Activated CD4-positive, CD25-positive, alpha-beta regulatory T cell (primary cell): ENCODE measurements at regions not wholly inside any gene's neighbourhood (a gene's known extent, or its start where the extent isn't known, plus 50 kb on each side); places are given as distances from the start of the nearest gene placed in this dataset.

ENCODE experiments used
- DNase-seq, 4 experiments: peaks; one replicate each; lab custom pipeline; 2025; lab: John Stamatoyannopoulos, UW

DNA sequence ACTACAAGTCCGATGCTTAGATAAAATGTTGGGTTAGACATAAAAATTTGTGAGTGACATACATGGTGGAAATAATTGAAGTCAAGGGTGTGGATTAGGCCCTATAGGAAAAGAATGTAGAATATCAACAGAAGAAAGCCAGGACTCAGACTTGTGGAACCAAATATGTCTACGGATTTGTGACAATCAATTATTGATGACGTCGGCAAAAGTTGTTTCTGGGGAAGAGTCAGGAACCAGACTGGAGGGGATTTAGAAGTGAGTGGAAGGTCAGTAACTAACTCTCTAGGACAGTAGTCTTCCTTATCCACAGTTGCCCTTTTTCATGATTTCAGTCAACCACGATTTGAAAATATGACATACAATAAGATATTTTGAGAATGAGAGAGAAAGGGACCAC, 130.9 kb upstream of the TANK start:
- no peak for DNase-seq

DNA sequence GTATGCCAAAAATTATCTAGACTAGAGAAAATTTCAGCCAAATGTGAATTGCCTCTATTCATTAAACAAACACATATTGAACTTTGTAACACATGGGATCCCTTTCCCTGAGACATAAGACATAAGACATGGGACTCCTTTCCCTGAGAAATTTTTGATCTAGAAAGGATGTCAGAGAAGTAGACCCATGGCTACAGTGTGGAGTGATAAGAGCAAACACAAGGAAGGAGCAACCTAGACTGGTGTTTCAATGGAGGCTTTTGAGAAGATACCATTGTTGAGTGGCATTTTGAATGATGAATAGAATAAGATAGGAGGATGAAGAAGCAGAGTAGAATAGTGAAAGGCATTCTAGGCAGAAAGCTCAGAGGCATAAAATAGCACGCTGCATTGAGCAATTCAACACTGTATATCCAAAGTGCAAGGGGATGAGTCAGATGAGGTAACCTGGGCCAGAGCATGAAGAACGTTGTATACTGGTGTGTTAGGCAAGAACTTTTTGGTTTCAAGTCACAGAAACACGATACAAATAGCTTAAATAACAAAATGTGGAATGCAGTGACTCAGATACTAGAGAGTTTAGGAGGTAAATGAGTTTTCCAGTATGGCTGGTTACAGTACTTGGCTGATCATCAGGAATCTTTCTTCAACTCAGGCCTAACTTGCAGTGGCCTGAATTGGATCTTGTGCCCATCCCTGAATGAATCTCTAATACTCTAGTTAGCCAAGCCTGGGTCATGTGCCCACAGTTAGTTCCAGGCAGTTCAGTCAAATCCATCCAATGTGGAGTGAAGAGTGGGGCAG, 129.8 kb upstream of the TANK start:
- DNase-seq = no peak

DNA sequence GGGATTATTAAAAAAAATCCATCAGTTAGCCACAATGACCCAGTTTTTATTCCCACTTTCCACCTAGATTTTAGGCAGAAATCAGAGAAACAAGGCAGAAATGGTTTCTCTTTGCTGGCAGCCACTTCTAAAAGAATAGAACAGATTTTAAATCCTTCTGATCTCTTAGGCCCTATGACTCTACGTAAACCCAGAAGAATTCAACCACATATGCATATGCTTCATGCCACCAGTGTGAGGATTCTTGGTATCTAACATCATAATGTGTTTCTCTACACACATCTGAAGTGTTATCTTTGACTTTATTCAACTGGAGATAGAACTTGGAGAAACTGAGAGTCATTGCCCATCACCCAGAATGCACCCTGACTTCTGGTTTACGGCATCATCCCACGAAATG, 128.7 kb upstream of the TANK start:
- DNase-seq = no peak

DNA sequence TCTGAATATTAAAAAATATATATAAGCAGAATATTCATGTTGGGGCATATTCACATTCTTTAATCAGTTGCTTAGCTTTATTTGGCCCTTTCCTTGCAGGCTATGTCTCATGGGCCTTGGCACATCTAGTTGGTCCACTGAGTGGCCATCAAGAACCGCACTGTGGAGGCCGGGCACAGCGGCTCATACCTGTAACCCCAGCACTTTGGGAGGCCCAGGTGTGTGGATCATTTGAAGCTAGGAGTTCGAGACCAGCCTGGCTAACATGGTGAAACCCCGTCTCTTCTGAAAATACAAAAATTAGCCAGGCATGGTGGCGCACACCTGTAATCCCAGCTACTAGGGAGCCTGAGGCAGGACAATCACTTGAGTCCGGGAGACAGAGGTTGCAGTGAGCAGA, 127.6 kb upstream of the TANK start:
- no peak for DNase-seq

DNA sequence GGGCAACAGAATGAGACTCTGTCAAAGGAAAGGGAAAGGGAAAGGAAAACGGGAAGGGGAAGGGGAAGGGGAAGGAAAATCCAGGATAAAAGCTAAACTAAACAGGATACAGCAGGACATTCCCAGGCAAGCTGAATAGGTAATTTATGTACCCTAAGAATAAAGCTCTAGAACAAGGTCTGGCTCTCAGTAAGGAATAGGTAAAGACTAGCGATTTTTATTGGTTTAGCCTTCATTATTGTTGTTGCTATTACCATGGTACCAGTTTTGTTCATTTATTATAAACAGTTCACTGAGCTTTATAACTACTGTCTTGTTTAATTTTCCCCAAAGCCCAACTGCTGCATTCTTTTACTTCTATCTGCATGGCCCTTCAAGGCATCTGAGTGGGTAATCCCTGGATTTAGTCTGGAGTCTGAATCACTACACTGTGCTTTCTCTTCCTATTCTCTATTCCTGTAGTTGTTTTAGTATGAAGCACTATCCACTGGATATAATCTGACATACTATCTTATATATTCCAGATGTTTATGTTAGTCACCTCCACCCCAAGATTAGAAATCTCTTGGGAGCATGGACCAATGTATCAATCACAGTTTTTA, 127.1 kb upstream of the TANK start:
- DNase-seq = no peak

DNA sequence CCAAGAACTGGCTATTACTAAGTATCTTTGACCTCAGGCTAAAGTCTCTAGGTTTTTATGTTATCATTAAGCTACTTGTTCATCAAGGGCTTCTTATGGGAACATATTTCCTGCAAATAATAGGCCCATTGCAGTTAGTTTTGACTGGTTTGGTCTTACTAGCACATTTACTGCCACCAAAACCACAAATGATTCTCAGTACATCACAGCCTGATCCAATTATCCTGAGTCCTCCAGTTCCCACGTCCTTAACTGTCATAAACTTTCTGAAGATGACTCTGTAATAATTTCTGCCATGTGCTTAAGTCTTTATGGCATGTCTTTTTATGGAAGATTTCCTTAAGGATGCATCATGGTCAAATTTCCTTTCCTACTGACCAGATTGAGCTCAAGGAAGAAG, 123.3 kb upstream of the TANK start:
- no peak for DNase-seq

DNA sequence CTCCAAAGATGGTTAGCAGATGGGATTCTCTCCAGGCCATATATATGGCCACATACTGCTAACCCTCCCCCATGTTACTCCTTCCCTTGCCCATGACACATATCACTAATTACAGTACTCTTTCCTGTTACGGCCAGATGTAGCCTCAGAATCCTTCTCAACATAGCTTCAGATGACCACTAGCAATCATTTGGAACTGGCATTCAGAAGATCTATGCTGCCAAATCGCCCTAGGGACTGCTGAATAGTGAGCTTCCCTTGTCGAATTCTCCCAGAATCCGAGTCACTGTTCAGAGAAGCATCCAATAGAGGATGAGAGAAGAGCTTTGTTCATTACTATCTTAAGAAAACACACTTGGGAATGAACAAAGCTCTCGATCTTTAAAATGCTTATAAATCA, 121.2 kb upstream of the TANK start:
- DNase-seq = no peak

DNA sequence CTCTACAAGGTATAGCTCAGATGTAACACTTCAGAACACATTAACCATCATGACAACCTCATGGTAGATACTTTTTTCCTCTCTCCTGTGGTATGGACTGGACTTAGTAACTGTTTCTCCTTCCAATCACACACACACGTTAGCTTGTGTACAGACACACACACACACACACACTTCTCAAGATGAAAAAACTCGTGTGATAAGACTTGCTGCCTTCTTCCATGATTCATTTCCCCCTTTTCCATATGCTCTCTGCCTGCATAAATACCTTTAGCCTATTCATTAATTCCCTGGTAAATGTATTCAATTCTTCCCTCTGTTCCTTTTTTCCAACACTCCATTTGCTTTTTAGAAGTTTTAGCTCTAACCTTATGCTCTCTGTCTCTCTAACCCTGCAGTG, 118.9 kb upstream of the TANK start:
- DNase-seq = no peak

DNA sequence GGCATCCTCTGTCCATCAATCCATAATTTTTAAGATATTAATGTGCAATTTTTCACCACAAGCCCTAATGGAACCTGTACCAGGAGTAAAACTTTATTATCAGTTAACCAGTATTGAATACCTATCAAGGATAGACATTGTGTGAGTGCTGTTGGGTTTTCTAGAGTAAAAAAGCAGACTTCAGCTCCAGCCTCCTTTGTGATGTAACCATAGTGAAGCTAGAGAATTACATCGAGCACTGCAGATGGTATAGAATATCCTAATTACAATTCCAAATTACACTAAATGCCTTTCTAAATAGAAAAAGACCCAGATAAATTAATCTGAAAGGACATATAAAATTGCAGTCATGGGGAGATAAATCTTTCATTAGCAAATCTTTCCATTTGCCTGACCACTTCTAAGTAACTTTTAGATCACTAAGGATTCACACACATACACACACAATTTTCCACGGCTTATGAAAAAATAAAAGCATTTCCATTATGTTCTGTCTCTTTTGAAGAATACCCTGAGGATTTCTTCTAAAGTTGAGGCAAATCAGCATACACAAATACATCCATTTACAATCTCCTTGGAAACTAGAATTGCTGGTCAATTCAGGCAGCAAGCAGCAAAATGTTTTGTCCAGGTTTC, 117.1 kb upstream of the TANK start:
- no peak for DNase-seq

DNA sequence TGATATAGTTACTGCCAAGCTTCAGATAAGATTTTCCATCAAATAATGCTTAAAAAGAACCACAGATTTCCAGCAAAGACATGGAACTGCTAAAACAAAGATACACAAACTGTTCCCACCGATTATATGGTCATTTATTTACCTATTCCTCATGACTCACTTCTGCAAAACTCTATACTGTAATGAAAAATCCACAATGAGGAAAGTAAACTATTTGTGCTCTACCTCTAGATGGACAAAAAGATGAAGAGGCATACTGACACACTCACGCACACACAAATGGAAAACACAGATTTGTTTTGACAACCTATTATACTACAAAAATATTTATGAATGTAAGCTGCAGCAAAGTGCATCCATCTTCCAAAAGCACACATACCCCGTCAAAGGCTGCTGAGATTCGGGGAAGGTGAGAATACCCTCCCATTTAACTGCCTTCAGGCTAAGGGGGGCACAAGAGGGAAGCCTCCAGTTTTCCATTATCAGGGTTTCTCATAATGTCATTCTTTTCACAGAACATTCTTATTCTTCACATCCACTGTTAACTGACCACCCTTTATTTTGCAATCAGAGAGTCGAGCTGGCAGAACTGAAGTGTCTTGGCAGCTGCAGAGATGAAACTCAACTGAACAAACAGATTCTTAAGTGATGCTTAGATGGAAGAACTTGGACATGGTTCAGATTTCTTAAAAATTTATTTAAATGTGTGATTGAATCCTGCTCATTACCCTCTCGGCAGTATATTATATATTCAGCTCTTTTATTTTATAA, 115.9 kb upstream of the TANK start:
- DNase-seq = no peak

DNA sequence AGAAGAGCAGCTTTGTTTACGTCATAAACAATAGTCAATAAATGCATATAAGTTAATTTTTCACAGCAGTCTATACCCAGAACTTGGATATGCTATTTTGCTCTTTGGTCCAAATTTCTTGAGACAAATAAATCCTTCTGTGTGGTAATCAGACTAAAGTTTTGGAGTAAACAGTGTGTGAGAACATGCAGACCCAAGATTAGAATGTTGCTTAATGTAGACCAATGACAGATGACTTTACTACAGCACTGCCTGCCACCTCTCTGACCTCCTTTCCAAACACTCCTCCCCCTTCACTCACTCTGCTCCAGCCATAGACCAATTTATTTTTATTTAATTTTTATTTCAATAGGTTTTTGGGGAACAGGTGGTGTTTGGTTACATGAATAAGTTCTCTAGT, 115.3 kb upstream of the TANK start:
- DNase-seq = no peak

DNA sequence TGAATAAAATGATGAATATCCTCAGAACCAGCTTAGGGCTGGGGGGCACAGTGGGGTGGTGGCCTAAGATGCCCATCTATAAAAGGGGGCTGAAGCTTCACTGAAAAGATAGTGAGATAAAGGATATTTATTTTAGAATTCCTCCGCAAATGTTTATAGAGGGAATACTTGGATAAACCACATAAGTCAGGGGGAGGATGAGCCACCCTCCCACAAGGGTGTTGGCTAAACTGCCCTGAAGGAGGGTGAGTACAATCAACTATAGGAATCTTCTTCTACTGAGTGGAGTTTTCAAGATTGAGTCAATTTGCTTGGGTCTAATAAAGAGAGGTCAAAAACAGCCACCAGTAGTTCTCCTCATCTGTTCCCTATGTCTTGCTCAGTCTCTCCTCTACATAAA, 114.5 kb upstream of the TANK start:
- DNase-seq = no peak

DNA sequence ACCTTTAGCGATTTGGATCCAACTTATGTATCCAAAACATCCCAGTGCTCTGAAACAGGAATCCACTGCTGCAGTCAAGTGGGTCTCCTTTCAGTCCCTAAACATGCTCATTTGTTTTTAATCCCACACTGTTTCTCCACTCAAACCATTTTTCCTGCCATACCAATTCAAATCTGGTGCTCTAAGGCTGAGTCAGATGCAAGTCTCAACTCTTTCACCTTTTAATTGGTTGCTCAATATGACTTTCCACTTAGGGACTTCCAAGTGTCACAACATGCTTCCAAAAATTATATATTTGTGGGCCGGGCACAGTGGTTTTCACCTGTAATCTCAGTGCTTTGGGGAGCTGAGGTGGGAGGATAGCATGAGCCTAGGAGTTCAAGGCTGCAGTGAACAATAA, 113.4 kb upstream of the TANK start:
- DNase-seq = no peak

DNA sequence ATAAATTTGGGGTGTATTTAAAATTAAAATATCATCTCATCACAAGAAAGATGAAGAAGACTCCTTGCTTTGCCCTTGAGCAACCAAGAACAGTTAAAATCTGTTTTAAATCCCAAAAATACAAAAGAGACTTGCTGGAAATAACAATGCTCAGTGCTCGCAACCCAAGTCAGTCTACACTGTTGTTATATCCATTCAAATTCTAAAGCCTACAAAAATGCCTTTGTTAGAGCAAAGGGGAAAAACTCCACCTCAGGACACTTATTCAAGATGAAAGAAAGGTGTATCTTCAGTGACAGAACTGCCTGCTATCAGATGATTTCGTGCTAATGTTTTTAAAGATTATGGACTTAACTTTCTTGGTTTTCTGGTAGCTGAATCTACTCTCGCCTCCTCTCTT, 111.9 kb upstream of the TANK start:
- no peak for DNase-seq

DNA sequence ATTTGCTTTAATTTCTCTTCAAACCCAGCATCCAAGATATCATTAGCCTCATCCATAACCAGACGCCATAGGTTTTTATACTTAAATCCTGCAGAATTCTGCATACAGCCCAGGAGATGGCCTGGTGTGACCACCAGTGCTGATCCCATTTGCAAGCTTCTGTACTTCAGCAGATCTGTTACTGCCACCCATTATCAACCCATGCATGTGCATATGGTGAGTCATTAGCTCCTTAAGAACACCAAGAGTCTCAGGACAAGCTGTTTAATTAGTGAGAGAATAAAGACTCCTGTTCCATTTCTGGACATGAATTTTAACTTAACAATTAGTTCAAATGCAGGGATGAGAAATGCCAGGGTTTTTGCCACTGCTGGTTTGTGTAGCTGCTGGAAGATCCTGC, 110.7 kb upstream of the TANK start:
- no peak for DNase-seq

DNA sequence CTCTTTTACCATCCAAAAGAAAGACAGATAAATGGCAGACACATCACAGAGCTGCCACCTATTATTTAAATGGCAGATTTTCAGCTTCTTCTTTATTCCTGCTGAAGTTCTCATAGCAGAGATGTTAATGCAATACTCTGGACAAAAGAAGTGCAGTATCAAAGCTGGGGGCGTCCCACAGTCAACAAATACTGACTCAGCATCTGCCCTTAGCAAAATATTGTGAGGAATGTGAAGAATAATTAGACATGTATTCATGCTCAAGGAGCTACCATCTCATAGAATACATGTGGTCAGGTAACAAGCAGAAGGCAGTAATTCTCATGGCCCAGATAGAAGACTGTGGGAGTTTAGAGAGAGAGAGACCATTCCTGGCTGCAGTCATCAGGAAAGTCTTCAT, 108.0 kb upstream of the TANK start:
- no peak for DNase-seq

DNA sequence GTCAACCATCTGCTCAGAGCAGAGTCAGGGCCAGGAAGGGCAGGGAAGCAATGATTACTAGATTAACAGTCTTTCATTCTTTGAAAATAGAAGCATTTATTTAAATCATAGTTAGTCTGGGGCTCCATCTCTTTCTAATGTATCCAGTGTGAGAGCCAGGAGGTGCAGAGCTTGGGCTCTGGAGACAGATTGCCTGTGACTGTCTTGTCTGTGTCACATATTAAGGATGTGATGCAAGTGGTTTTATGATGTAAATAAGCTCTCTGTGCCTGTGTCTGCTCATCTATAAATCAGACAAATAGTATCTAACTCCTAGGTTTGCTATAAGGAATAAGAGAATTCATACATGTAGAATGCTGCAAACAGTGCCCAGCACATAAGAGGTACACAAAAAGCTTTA, 104.9 kb upstream of the TANK start:
- no peak for DNase-seq

DNA sequence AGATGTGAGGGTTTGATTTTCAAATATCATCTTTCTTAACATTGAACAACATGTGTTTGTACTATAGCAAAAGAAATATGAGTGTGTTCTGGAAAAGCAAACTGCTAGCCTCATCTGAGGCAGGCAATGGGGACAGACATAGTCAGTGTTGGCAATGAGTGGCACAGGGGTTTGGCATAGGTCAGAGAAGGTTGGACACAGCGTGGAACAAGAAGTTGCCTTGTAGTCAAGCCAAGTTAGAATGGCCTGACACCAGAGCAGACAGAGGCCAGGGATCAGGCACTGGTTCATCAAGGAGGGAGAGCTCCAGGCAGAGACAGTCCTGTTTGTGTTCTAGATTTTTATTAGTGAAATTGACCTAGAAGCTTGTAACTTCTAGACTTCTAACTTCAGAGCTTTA, 100.8 kb upstream of the TANK start:
- no peak for DNase-seq

DNA sequence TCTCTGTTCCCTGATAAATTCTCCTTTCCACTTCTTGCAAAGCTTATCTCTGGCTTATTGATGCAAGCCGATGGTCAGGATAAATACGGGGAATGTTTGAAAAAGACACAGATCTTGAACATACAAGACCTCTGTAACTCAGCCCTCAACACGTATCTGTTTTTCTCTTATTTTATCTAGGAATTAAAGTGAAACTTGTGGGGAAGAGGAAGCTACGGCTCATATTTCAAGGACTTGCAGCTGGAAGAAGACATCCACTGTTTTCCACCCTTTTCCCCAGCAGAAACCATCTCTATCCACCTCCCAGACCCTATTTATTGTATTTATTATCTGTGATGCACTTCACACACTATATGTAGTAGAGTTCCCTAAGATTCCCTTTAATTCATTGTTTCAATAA, 98.4 kb upstream of the TANK start:
- no peak for DNase-seq

DNA sequence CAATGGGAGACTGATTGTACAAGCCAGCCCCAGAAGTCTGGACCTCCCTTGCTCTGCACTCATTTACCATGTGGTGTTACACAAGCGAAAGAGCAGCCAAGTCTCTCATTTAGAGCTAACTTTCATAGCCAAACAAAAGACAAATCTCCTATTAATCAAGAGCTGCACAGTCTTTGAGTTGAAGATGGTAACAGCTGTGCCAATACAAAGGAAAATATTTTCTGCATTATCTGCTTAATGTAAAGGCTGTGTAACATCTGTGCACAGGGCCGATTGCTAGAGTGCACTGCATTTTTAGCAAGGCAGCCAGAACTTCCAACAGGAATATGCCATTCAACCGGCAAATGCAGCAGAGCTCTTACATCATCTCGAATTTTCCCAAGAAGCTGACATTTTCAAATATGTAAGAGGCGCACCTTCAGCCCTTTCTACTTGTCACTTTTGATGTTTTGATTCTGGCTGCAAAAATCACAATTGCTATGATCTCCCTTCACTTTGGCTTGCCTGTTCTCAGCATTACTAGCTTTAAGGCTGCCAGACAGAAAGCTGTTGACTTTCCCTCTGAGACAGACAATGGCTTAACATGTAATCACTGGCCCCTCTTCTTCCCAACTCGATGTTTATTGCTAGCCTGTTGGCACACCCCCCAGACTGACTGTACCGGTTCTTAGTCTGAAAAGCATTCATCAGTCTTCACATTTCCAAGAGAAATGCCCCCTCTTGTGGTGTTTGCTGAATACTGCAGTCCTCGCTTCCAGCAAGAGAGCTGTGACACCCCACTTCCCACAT, 96.9 kb upstream of the TANK start:
- DNase-seq = peak in 3 of 4 experiments; percentile 12 to 32 (median 13)

DNA sequence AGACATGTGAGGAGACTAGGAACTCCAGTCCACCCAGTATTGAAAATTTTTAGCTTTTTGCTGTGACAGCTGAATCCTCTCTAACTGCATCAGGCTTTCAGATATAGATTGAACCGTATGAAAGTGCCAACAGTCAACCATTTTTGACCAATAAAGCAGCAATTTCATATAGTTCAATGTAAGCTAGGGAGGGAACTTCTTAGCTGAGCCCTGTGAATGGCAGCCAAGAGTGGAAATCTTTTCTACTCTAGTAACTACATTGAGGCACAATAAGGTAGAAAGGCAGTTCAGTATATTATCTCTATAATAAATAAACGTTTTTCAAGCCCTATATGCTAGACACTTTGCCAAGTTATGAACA, 96.3 kb upstream of the TANK start:
- no peak for DNase-seq

DNA sequence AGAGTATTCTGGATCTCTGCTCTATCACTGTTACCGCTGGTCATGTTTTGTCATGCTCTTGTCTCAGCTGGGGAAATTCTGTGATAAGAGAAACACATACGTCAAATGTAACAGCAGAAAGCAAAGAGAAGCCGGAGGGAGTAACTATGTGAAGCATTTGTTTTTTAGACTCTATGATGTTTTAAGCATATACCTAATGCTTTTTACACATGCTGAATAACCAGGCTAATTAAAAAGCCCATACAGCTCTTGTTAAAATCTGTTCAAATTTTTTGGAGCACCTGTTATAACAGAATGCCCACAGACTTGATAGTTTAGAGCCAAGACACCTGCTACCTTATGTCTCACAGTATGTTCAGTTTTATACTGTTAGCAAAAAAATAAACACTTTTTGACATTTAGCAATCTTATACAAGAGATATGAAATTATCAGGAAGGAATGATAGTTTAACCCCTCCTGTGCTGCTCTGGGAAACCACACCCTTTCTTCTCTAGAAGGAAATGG, 92.3 kb upstream of the TANK start:
- no peak for DNase-seq
